Osteocyte (in vitro differentiated cells): ENCODE measurements at regions not wholly inside any gene's neighbourhood (a gene's known extent, or its start where the extent isn't known, plus 50 kb on each side); places are given as distances from the start of the nearest gene placed in this dataset.

ENCODE experiments used
- DNase-seq: peaks from one replicate; pipeline ENCODE4 v3.0.0; 2021; ENCODE audit warnings: mixed read lengths; ENCODE audit not compliant: unreplicated experiment; ENCODE audit errors: extremely low spot score
- H3K27ac Mint-ChIP-seq: one replicate; pipeline ENCODE4 v1.8.0; 2021; ENCODE audit warnings: mild to moderate bottlenecking, mixed read lengths; ENCODE audit not compliant: unreplicated experiment
- H3K27me3 Mint-ChIP-seq: one replicate; pipeline ENCODE4 v1.8.0; 2021; ENCODE audit warnings: mixed read lengths; ENCODE audit not compliant: unreplicated experiment
- H3K36me3 Mint-ChIP-seq: one replicate; pipeline ENCODE4 v1.8.0; 2021; ENCODE audit warnings: mixed read lengths; ENCODE audit not compliant: unreplicated experiment
- H3K4me1 Mint-ChIP-seq: one replicate; pipeline ENCODE4 v1.8.0; 2021; ENCODE audit warnings: mixed read lengths; ENCODE audit not compliant: unreplicated experiment
- H3K4me3 Mint-ChIP-seq: one replicate; pipeline ENCODE4 v1.8.0; 2021; ENCODE audit warnings: mild to moderate bottlenecking, moderate library complexity, mixed read lengths; ENCODE audit not compliant: unreplicated experiment
- H3K9me3 Mint-ChIP-seq: one replicate; pipeline ENCODE4 v1.8.0; 2021; ENCODE audit warnings: mixed read lengths; ENCODE audit not compliant: unreplicated experiment
- CTCF ChIP-seq: fragments of 200-600 bp; sonication (generic); IDR thresholded peaks from 2 replicates; pipeline ENCODE4 v1.5.0; 2021; ENCODE audit warnings: antibody characterized with exemption, mild to moderate bottlenecking, moderate library complexity

- H3K4me3 Mint-ChIP-seq: no peak overlapping the region
- no peaks in the 10 kb centered on the region for H3K27me3 Mint-ChIP-seq
- DNase-seq: no peak
- H3K9me3 Mint-ChIP-seq: peaks cover 18% of the 10 kb centered on the region
- peaks cover 9% of the 10 kb centered on the region for H3K36me3 Mint-ChIP-seq
- peaks cover 14% of the 10 kb centered on the region for H3K4me1 Mint-ChIP-seq
- TF ChIP-seq CTCF: no peak
- no peak overlapping the region for H3K27ac Mint-ChIP-seq
Observed at GRCh38 chr1:219310181-219310728, 136.6 kb downstream of the LYPLAL1 start.

GRCh38 chr1:219308367-219308766 is 134.7 kb downstream of the LYPLAL1 start:
- Mint-ChIP-seq H3K9me3 (peaks cover 15% of the 10 kb centered on the region), H3K36me3 (peaks cover 6% of the 10 kb centered on the region), H3K27me3 (no peaks in the 10 kb centered on the region), H3K4me3 (no peak overlapping the region), H3K4me1 (peaks cover 15% of the 10 kb centered on the region), H3K27ac (no peak overlapping the region)
- TF ChIP-seq CTCF: no peak
- no peak for DNase-seq

DNA sequence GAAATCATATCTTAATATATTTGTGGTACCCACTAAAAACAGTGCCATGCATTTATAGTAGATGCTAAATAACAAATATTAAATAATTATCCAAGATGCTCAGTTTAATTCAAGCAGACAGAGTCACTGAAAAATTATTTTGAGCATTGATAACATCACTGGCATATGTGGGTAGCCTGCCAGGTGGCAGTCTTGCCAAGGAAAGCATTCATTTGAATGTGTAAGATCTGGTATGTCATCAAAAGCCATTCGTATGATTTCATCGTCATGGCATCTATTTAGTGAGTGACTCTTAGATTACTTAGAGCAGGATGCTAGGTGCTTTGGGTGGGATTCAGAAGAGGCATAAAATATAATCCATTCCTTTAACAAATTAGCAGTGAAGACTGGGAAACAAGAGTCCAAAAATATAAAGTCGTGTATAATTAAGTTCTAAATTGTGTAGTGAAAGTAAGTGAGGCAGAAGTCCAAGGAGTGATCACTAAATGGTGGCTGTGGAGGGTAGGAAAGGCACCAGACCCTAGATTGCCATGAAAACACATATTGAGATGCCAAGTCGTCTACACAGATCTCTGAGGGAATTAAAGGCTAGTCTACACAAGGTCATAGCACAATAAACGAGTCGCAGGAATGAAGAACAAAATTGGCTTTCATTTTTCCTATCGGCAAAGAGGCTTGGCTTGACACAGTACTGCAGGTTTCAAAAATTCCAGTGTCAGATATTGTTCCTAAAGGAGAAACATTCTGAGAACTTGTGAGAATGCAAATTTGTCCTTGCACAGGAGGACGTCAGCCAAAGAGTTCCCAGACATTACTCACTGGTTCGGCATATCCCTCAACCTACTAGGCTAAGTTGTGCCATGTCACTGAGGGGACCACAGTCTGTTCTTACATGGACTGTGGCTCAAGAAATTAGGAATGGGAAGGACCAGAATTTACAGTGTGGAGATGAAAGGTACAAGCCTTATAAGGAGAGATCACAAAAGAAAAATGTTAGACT is 130.8 kb downstream of the LYPLAL1 start:
- peaks cover 11% of the 10 kb centered on the region for H3K4me1 Mint-ChIP-seq
- peak; percentile 39 for TF ChIP-seq CTCF
- H3K9me3 Mint-ChIP-seq: peaks cover 10% of the 10 kb centered on the region
- no peak overlapping the region for H3K27ac Mint-ChIP-seq
- H3K4me3 Mint-ChIP-seq: no peak overlapping the region
- no peak for DNase-seq
- H3K27me3 Mint-ChIP-seq: no peaks in the 10 kb centered on the region
- peaks cover 3% of the 10 kb centered on the region for H3K36me3 Mint-ChIP-seq

- Mint-ChIP-seq H3K27ac (no peak overlapping the region), H3K9me3 (peaks cover 6% of the 10 kb centered on the region), H3K4me3 (no peak overlapping the region), H3K4me1 (peaks cover 27% of the 10 kb centered on the region), H3K27me3 (no peaks in the 10 kb centered on the region), H3K36me3 (peaks cover under 1% of the 10 kb centered on the region)
- no peak for DNase-seq
- TF ChIP-seq CTCF: no peak
Observed at GRCh38 chr1:219302697-219303096, 129.0 kb downstream of the LYPLAL1 start.

DNA sequence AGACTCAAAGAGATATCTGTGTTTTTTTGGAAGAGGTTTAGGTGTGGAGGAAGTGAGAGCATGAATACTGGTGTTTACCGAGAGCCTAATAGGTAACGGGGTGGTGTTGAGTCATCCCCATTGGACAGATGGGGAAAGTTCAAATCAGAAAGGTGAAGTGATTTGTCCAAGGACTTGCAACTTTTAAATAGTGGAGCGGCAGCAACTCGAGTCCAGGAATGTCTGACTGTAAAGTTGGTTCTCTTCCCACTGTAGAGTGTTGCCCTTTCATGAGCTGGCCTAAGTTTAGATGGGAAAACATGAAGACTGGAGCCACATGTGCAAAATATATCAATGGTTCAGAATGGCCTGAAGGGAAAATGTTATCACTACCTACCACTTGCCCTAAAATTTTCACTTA is 125.7 kb downstream of the LYPLAL1 start:
- DNase-seq: no peak

More for the DNA sequence above, 125.7 kb downstream of the LYPLAL1 start:
- Mint-ChIP-seq H3K27ac (peak overlapping the region; percentile 92), H3K36me3 (peaks cover 2% of the 10 kb centered on the region), H3K4me1 (peaks cover 51% of the 10 kb centered on the region), H3K27me3 (no peaks in the 10 kb centered on the region), H3K4me3 (no peak overlapping the region), H3K9me3 (peaks cover 2% of the 10 kb centered on the region)
- TF ChIP-seq CTCF: no peak
